ENCODE measurements at regions not wholly inside any gene's neighbourhood (a gene's known extent, or its start where the extent isn't known, plus 50 kb on each side); places are given as distances from the start of the nearest gene placed in this dataset.

DNA sequence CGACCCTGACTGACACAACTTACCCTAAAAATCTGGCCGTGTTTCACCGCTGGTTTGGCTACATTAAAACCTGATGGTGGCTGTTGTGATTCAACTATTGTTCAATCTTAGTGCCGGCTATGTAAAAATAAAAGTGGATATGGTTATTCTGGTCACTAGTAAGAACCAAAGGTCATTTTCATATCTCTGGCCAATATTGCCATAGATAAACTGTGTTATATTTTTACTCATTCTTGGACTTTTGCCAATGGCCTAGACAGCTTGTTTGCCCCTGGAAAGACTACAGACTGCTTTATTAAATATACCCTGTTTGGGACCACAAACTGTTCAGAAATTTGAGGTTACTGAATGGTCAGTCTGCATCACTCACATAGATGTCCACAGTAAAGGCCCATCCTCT lies 258.5 kb upstream of the KLHL1 start:
- H3K27ac ChIP-seq = no peak overlapping the region
- no peak overlapping the region for H3K4me3 ChIP-seq
- no peak for DNase-seq
- H3K9me3 ChIP-seq = no peaks in the 10 kb centered on the region
- no peaks in the 10 kb centered on the region for H3K27me3 ChIP-seq
- TF ChIP-seq POLR2AphosphoS5 (IDR thresholded peaks at IDR 0.05) = no peak
- TF ChIP-seq, protein P1, sequence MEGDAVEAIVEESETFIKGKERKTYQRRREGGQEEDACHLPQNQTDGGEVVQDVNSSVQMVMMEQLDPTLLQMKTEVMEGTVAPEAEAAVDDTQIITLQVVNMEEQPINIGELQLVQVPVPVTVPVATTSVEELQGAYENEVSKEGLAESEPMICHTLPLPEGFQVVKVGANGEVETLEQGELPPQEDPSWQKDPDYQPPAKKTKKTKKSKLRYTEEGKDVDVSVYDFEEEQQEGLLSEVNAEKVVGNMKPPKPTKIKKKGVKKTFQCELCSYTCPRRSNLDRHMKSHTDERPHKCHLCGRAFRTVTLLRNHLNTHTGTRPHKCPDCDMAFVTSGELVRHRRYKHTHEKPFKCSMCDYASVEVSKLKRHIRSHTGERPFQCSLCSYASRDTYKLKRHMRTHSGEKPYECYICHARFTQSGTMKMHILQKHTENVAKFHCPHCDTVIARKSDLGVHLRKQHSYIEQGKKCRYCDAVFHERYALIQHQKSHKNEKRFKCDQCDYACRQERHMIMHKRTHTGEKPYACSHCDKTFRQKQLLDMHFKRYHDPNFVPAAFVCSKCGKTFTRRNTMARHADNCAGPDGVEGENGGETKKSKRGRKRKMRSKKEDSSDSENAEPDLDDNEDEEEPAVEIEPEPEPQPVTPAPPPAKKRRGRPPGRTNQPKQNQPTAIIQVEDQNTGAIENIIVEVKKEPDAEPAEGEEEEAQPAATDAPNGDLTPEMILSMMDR (IDR thresholded peaks at IDR 0.05) = no peak
- no peak for TF ChIP-seq POLR2A (IDR thresholded peaks at IDR 0.05)
- no peak for TF ChIP-seq EP300 (IDR thresholded peaks at IDR 0.05)
- WGBS, 2 donors = 87 to 91% methylated on average over 4 of the region's 4 CpGs
- ATAC-seq (ENCODE audit: low FRiP score in 2 of 2) = no peak
- no peaks in the 10 kb centered on the region for H3K36me3 ChIP-seq
- H3K4me1 ChIP-seq = no peaks in the 10 kb centered on the region

DNA sequence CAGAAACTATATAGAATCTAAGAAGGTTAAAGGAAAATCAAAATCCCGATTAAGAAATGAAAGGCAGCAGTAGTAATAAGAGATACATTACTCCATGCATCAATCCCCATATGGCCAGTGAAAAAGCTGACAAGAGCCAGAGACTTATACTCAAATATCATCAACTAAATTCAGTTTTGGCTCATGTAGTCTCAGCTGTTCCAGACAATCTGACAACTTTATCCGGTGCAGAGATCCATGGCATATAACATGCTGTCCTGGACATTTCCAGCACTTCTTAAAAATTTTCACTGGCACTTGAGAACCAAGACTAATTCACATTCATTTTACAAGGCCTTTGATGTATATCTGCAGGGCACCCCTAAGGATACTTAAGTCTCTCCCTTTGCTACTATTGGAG lies 255.7 kb upstream of the KLHL1 start:
- Histone ChIP-seq H3K4me3 (no peak overlapping the region), H3K36me3 (no peaks in the 10 kb centered on the region), H3K4me1 (no peaks in the 10 kb centered on the region), H3K27ac (no peak overlapping the region), H3K27me3 (no peaks in the 10 kb centered on the region), H3K9me3 (no peaks in the 10 kb centered on the region)
- 74 to 89% methylated on average over 2 of the region's 2 CpGs for WGBS, 2 donors
- DNase-seq (no peak), ATAC-seq (ENCODE audit: low FRiP score in 2 of 2) (no peak)
- TF ChIP-seq, protein P1 (IDR thresholded peaks at IDR 0.05) = no peak
- TF ChIP-seq POLR2A (IDR thresholded peaks at IDR 0.05) (no peak), POLR2AphosphoS5 (IDR thresholded peaks at IDR 0.05) (no peak), EP300 (IDR thresholded peaks at IDR 0.05) (no peak)

DNA sequence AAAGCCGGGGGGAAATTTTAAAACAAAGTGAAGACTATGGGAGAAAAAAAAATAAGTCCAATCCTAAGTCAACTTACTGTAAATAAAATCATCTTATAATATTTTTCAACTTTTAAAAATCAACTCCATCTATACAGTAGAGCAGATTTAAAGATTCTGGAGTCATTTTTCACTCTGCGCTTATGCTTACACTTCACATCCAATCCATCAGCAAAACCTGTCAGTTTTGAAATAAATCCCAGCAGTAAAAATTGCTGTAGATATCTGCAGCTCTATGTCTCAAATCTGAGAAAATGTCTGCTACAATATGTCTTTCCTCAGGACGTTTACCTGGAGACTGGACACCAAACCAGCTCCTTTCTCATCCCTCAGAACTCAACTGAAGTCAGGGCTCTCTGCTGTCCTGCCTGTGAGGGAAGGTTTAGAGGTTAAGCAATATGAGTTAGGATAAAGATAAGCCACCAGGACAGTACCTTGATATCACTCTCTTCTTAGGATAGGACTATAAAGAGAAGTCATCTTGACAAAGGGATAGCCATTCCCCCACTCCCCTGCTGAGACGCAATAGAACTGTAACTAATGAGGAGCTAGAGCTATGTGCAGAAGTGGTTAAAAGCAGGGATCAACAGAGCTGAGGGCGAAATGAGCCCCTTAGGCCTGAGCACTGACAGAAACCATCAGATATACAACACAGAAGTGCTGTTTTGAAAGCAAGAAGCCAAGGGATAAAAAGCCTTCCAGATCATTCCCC lies 254.7 kb upstream of the KLHL1 start:
- H3K27me3 ChIP-seq = no peaks in the 10 kb centered on the region
- ATAC-seq (ENCODE audit: low FRiP score in 2 of 2) = no peak
- H3K4me1 ChIP-seq = no peaks in the 10 kb centered on the region
- no peak for DNase-seq
- H3K27ac ChIP-seq = no peak overlapping the region
- TF ChIP-seq POLR2A (IDR thresholded peaks at IDR 0.05) = no peak
- TF ChIP-seq EP300 (IDR thresholded peaks at IDR 0.05) = no peak
- TF ChIP-seq, protein P1 (IDR thresholded peaks at IDR 0.05) = no peak
- no peak for TF ChIP-seq POLR2AphosphoS5 (IDR thresholded peaks at IDR 0.05)
- no peaks in the 10 kb centered on the region for H3K36me3 ChIP-seq
- no peaks in the 10 kb centered on the region for H3K9me3 ChIP-seq
- no peak overlapping the region for H3K4me3 ChIP-seq
- 67 to 76% methylated on average over 5 of the region's 5 CpGs for WGBS, 2 donors

DNA sequence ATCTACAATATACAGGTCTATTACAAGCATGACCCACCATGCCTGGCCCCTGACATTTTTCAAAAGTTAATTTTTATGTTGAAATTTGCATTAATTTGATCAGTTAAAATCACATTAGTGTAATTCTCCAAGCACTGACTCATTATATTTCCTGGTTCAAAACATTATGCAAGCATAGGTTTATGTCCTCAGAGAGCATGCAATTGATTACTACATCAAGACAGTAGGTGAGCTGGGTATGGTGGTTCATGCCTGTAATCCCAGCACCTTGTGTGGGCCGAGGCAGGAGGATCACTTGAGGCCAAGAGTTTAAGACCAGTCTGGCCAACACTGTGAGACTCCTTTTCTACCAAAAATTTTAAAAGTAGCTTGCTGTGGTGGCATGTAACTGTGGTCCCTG lies 248.8 kb upstream of the KLHL1 start:
- no peaks in the 10 kb centered on the region for H3K4me1 ChIP-seq
- WGBS, 2 donors = 71 to 80% methylated on average over 1 of the region's 1 CpG
- no peaks in the 10 kb centered on the region for H3K9me3 ChIP-seq
- H3K36me3 ChIP-seq = no peaks in the 10 kb centered on the region
- no peak overlapping the region for H3K27ac ChIP-seq
- DNase-seq (no peak), ATAC-seq (ENCODE audit: low FRiP score in 2 of 2) (no peak)
- no peak overlapping the region for H3K4me3 ChIP-seq
- TF ChIP-seq POLR2A (IDR thresholded peaks at IDR 0.05) (no peak), POLR2AphosphoS5 (IDR thresholded peaks at IDR 0.05) (no peak), EP300 (IDR thresholded peaks at IDR 0.05) (no peak)
- TF ChIP-seq, protein P1 (IDR thresholded peaks at IDR 0.05) = no peak
- no peaks in the 10 kb centered on the region for H3K27me3 ChIP-seq

DNA sequence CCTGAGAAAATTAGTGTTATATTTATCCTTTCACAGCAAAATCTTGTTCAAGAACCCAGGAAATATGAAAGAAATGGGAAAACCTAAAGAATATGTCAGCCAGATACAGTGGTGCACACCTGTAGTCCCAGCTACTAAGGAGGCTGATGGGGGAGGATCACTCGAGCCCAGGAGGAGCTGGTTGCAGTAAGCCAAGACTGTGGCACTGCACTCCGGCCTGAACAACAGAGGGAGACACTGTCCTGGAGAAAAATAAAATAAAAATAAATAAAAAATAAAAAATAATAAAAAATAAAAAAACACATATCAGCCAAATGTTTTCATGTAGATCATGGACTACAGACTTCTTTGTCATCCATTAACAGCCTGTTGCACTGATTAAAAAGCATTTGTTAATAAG lies 244.8 kb upstream of the KLHL1 start:
- no peak for TF ChIP-seq POLR2A (IDR thresholded peaks at IDR 0.05)
- no peak for DNase-seq
- no peak overlapping the region for H3K27ac ChIP-seq
- no peak for ATAC-seq (ENCODE audit: low FRiP score in 2 of 2)
- no peaks in the 10 kb centered on the region for H3K27me3 ChIP-seq
- H3K36me3 ChIP-seq = no peaks in the 10 kb centered on the region
- no peaks in the 10 kb centered on the region for H3K9me3 ChIP-seq
- no peak overlapping the region for H3K4me3 ChIP-seq
- no peaks in the 10 kb centered on the region for H3K4me1 ChIP-seq
- 33 to 43% methylated on average over 2 of the region's 2 CpGs for WGBS, 2 donors
